B cell (primary cell): ENCODE measurements at regions not wholly inside any gene's neighbourhood (a gene's known extent, or its start where the extent isn't known, plus 50 kb on each side); places are given as distances from the start of the nearest gene placed in this dataset.

Experiments
- ATAC-seq: fragments of 200-7000 bp; cut with Tn5 transposase; one replicate; pipeline ENCODE4 v1.10.0; 2021; ENCODE audit warnings: low read depth, mild to moderate bottlenecking, moderate number of reproducible peaks, moderate library complexity
- CTCF ChIA-PET: fragments of 350-600 bp; sonication (Branson Sonifier 250); formaldehyde crosslinking; loops from one replicate; lab custom pipeline; 2021; ENCODE audit warnings: antibody characterized with exemption, inconsistent platforms; lab: Charles Lee
- POLR2A ChIA-PET: fragments of 350-600 bp; sonication (Branson Sonifier 250); formaldehyde crosslinking; loops from one replicate; lab custom pipeline; 2021; ENCODE audit warnings: antibody characterized with exemption; lab: Charles Lee
- DNase-seq: peaks from one replicate; pipeline ENCODE4 v3.0.0; 2013
- H2AFZ ChIP-seq: 2 replicates; pipeline ENCODE4 v1.6.1; 2012; ENCODE audit warnings: mild to moderate bottlenecking, low read depth, low read length; ENCODE audit not compliant: insufficient read depth, poor library complexity, severe bottlenecking
- H3K27ac ChIP-seq, 2 donors: 1 replicate in 1 of 2; 2 replicates in 1 of 2; pipeline ENCODE4 v1.5.1; 2012 to 2013; ENCODE audit warnings: low read length in 2 of 2, mild to moderate bottlenecking in 2 of 2, moderate library complexity in 1 of 2
- H3K27me3 ChIP-seq, 4 experiments: fragments of 200-600 bp in 1 of 4; sonication (generic) in 1 of 4; replicated peaks in 1 of 4; 1 replicate in 2 of 4; 2 replicates in 2 of 4; pipeline versions ENCODE4 v1.6.1 to v1.7.0; 2013 to 2016; ENCODE audit warnings: low read length in 3 of 4, mild to moderate bottlenecking in 2 of 4, mixed read lengths in 1 of 4, moderate library complexity in 1 of 4; ENCODE audit not compliant: insufficient read depth in 4 of 4, control insufficient read depth in 3 of 4; ENCODE audit errors: control extremely low read depth in 1 of 4
- H3K36me3 ChIP-seq, 2 experiments: replicated peaks in 1 of 2; 1 replicate in 1 of 2; 2 replicates in 1 of 2; pipeline versions ENCODE4 v1.6.1 to v1.7.1; 2013; ENCODE audit warnings: low read length in 1 of 2; ENCODE audit not compliant: insufficient read depth in 2 of 2, control insufficient read depth in 1 of 2; ENCODE audit errors: control extremely low read depth in 1 of 2, extremely low read depth in 1 of 2
- H3K4me1 ChIP-seq, 2 donors: fragments of 200-600 bp in 1 of 2; sonication (generic) in 1 of 2; 1 replicate in 1 of 2; 2 replicates in 1 of 2; pipeline versions ENCODE4 v1.5.1 to v1.6.1; 2013 to 2017; ENCODE audit warnings: low read length in 2 of 2; ENCODE audit not compliant: control insufficient read depth in 2 of 2, insufficient read depth in 2 of 2
- H3K4me2 ChIP-seq: replicated peaks from 2 replicates; pipeline ENCODE3; 2012; ENCODE audit warnings: mild to moderate bottlenecking, low read depth, low read length; ENCODE audit not compliant: poor library complexity, severe bottlenecking
- H3K4me3 ChIP-seq, 5 experiments: fragments of 200-600 bp in 1 of 5; sonication (generic) in 1 of 5; 1 replicate in 3 of 5; 2 replicates in 2 of 5; pipeline versions ENCODE4 v1.5.1 to v1.7.0; 2011 to 2016; ENCODE audit warnings: low read length in 4 of 5, mild to moderate bottlenecking in 4 of 5, low read depth in 2 of 5, control low read depth in 1 of 5, moderate library complexity in 1 of 5; ENCODE audit not compliant: insufficient read depth in 1 of 5; ENCODE audit errors: control extremely low read depth in 1 of 5, extremely low read depth in 1 of 5
- H3K79me2 ChIP-seq: fragments of 200-600 bp; sonication (generic); one replicate; pipeline ENCODE4 v1.6.0; 2016; ENCODE audit warnings: low read length; ENCODE audit not compliant: control insufficient read depth, insufficient read depth
- H3K9ac ChIP-seq: fragments of 200-600 bp; sonication (generic); 2 replicates; pipeline ENCODE4 v1.6.1; 2017; ENCODE audit warnings: mild to moderate bottlenecking, low read length, moderate library complexity
- H3K9me3 ChIP-seq, 3 donors: one replicate each; pipeline versions ENCODE4 v1.6.1 to v1.7.1; 2013; ENCODE audit warnings: low read length in 2 of 3; ENCODE audit not compliant: control insufficient read depth in 2 of 3, insufficient read depth in 1 of 3; ENCODE audit errors: control extremely low read depth in 1 of 3
- H4K20me1 ChIP-seq: 2 replicates; pipeline ENCODE4 v1.6.0; 2012; ENCODE audit warnings: mild to moderate bottlenecking, low read length; ENCODE audit not compliant: insufficient read depth, control insufficient read depth, poor library complexity, severe bottlenecking
- H3K27ac Mint-ChIP-seq: one replicate; pipeline ENCODE4 v1.8.0; 2021; ENCODE audit warnings: mixed read lengths
- H3K27me3 Mint-ChIP-seq: one replicate; pipeline ENCODE4 v1.8.0; 2021; ENCODE audit warnings: mixed read lengths
- H3K4me1 Mint-ChIP-seq: one replicate; pipeline ENCODE4 v1.8.0; 2021; ENCODE audit warnings: mixed read lengths
- H3K4me3 Mint-ChIP-seq: one replicate; pipeline ENCODE4 v1.8.0; 2021; ENCODE audit warnings: mixed read lengths
- H3K9me3 Mint-ChIP-seq: one replicate; pipeline ENCODE4 v1.8.0; 2022; ENCODE audit warnings: mixed read lengths; ENCODE audit not compliant: insufficient read depth
- EZH2 ChIP-seq: IDR thresholded peaks from 2 replicates; pipeline ENCODE4 v1.6.1; 2012; ENCODE audit warnings: borderline replicate concordance, low read depth, mild to moderate bottlenecking, moderate library complexity, low read length; ENCODE audit not compliant: insufficient read depth, poor library complexity, severe bottlenecking
- WGBS: methylation state at CpG from one replicate; pipeline ENCODE4 v1.1.5; 2013; ENCODE audit warnings: missing lambda C conversion rate; ENCODE audit not compliant: insufficient coverage; 5-methylcytosine and 5-hydroxymethylcytosine counted together
- intact Hi-C: fragments of 100-400 bp; cut with micrococcal nuclease; formaldehyde crosslinking; loops from one replicate; pipeline ENCODE4 v1.10.0; 2022
- TF ChIP-seq, protein P1 (sequence below): fragments of 200-600 bp; IDR thresholded peaks from one replicate; pipeline ENCODE4 v1.8.0; 2022; ENCODE audit warnings: antibody characterized with exemption, mild to moderate bottlenecking

DNA sequence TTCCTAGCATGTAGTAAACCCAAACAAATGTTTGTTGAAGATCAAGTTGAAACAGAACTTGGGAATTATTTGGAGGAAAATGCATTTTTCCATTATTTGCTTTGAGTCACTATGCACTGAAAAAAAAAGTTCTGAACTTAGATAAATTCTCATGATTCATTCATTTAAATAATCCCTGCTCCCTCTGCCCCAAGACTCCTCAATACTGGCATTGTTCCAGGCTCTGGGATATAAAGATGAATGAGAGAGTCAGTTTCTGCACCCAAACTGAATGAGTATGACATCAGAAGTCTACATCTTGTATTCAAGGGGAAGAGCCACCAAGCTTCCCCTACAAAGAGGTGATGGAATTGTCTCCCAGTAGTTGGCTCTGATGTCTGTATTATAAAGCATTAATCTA, 123.9 kb downstream of the SEC61B start:
- ChIA-PET CTCF (no interaction called here), POLR2A (no interaction called here)
- H3K4me3 Mint-ChIP-seq: no peak overlapping the region
- Histone ChIP-seq H3K36me3 (no peaks in the 10 kb centered on the region), H3K4me2 (no peak overlapping the region), H3K4me3 (no peak overlapping the region), H3K27ac (no peak overlapping the region), H3K4me1 (no peaks in the 10 kb centered on the region), H3K27me3 (peaks cover 0 to 2% (median 0%) of the 10 kb centered on the region in 4 experiments), H3K9me3 (no peaks in the 10 kb centered on the region), H4K20me1 (no peaks in the 10 kb centered on the region), H3K79me2 (no peaks in the 10 kb centered on the region), H2AFZ (no peak overlapping the region), H3K9ac (no peak overlapping the region)
- no peak for ATAC-seq
- intact Hi-C loops: no loop called here
- no peaks in the 10 kb centered on the region for H3K9me3 Mint-ChIP-seq
- H3K4me1 Mint-ChIP-seq: no peaks in the 10 kb centered on the region
- DNase-seq: no peak
- peaks cover 8% of the 10 kb centered on the region for H3K27me3 Mint-ChIP-seq
- TF ChIP-seq, protein P1, sequence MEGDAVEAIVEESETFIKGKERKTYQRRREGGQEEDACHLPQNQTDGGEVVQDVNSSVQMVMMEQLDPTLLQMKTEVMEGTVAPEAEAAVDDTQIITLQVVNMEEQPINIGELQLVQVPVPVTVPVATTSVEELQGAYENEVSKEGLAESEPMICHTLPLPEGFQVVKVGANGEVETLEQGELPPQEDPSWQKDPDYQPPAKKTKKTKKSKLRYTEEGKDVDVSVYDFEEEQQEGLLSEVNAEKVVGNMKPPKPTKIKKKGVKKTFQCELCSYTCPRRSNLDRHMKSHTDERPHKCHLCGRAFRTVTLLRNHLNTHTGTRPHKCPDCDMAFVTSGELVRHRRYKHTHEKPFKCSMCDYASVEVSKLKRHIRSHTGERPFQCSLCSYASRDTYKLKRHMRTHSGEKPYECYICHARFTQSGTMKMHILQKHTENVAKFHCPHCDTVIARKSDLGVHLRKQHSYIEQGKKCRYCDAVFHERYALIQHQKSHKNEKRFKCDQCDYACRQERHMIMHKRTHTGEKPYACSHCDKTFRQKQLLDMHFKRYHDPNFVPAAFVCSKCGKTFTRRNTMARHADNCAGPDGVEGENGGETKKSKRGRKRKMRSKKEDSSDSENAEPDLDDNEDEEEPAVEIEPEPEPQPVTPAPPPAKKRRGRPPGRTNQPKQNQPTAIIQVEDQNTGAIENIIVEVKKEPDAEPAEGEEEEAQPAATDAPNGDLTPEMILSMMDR: no peak
- TF ChIP-seq EZH2: no peak
- no peak overlapping the region for H3K27ac Mint-ChIP-seq

DNA sequence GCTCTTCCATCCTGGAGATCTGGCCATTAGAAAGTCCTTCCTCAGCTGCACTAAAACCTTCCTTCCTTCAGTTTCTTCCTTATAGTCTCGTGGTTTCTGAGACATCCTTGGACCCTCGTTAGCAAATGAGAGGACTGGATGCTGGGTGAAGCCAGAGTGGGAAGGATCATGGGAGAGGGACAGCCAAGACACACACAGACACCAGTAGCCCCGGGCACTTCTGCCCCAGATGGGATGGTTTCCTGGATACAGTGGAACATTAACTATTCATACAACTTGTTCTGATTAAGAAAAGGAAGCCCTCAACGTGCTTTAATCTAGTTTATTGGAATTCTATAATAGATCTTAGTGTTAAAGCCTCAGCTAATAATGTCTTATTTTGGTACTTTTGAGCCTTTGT, 125.5 kb downstream of the SEC61B start:
- CTCF ChIA-PET: no interaction called here

More for the DNA sequence above, 125.5 kb downstream of the SEC61B start:
- Histone ChIP-seq H2AFZ (no peak overlapping the region), H3K9ac (no peak overlapping the region), H3K27ac (no peak overlapping the region), H4K20me1 (no peaks in the 10 kb centered on the region), H3K9me3 (no peaks in the 10 kb centered on the region), H3K4me3 (no peak overlapping the region), H3K27me3 (no peaks in the 10 kb centered on the region), H3K79me2 (no peaks in the 10 kb centered on the region), H3K36me3 (no peaks in the 10 kb centered on the region), H3K4me1 (no peaks in the 10 kb centered on the region), H3K4me2 (no peak overlapping the region)
- POLR2A ChIA-PET: interaction anchor here (0.6 kb wide), 3 partner anchors 356 to 1246 kb away, joined by 3 to 5 read pairs (median 3); no protein-coding TSS in a partner anchor
- intact Hi-C loops: no loop called here
- H3K4me3 Mint-ChIP-seq: no peak overlapping the region
- TF ChIP-seq, protein P1: no peak
- TF ChIP-seq EZH2: no peak
- no peak overlapping the region for H3K27ac Mint-ChIP-seq
- H3K27me3 Mint-ChIP-seq: peaks cover 4% of the 10 kb centered on the region
- DNase-seq (no peak), ATAC-seq (no peak)
- no peaks in the 10 kb centered on the region for H3K4me1 Mint-ChIP-seq
- 67% methylated on average over 1 of the region's 4 CpGs for WGBS
- no peaks in the 10 kb centered on the region for H3K9me3 Mint-ChIP-seq
